Breast epithelium (tissue), 4 donors: ENCODE measurements at regions not wholly inside any gene's neighbourhood (a gene's known extent, or its start where the extent isn't known, plus 50 kb on each side); places are given as distances from the start of the nearest gene placed in this dataset.

Experiments
- DNase-seq, 2 donors: peaks; one replicate each; pipeline ENCODE4 v3.0.0-alpha.2; 2019; ENCODE audit warnings: low spot score in 2 of 2
- H3K27ac ChIP-seq, 2 donors: fragments of 200-600 bp; sonication (generic) in 1 of 2; one replicate each; pipeline ENCODE4 v1.5.1; 2016 to 2019; ENCODE audit warnings: mild to moderate bottlenecking in 1 of 2
- H3K27me3 ChIP-seq, 2 donors: fragments of 200-600 bp; sonication (generic) in 1 of 2; one replicate each; pipeline versions ENCODE4 v1.5.1 to v1.6.0; 2017 to 2019; ENCODE audit warnings: control low read depth in 1 of 2, mild to moderate bottlenecking in 1 of 2
- H3K36me3 ChIP-seq: fragments of 200-600 bp; one replicate; pipeline ENCODE4 v1.5.1; 2019
- H3K4me1 ChIP-seq, 2 donors: fragments of 200-600 bp; sonication (generic); one replicate each; pipeline ENCODE4 v1.5.1; 2016 to 2019; ENCODE audit warnings: control low read depth in 1 of 2
- H3K4me3 ChIP-seq, 3 donors: fragments of 200-600 bp; sonication (generic); 1 replicate in 2 of 3; 2 replicates in 1 of 3; pipeline ENCODE4 v1.5.1; 2016 to 2019; ENCODE audit warnings: mild to moderate bottlenecking in 3 of 3, moderate library complexity in 2 of 3
- H3K9me3 ChIP-seq, 2 donors: fragments of 200-600 bp; sonication (generic) in 1 of 2; one replicate each; pipeline ENCODE4 v1.5.1; 2016 to 2019; ENCODE audit warnings: control low read depth in 1 of 2
- POLR2A ChIP-seq: fragments of 450-650 bp; IDR thresholded peaks from one replicate; pipeline ENCODE4 v1.6.1; 2016; ENCODE audit warnings: antibody characterized with exemption, mild to moderate bottlenecking, moderate library complexity
- POLR2AphosphoS5 ChIP-seq, 3 donors: sonication (generic); formaldehyde crosslinking; IDR thresholded peaks; one replicate each; pipeline ENCODE4 v1.6.1; 2017; ENCODE audit warnings: antibody characterized with exemption in 3 of 3
- intact Hi-C: fragments of 100-400 bp; cut with DNase I; formaldehyde crosslinking; loops from one replicate; pipeline ENCODE4 v1.15.1; 2023; ENCODE audit warnings: low total_unique reads
- TF ChIP-seq, protein P1 (sequence below), 3 donors: fragments of 450-650 bp; IDR thresholded peaks; one replicate each; pipeline ENCODE4 v1.5.1; 2016 to 2017; ENCODE audit warnings: antibody characterized with exemption in 3 of 3, mild to moderate bottlenecking in 3 of 3, moderate library complexity in 3 of 3

GRCh38 chr11:69375316-69376154, 81.6 kb downstream of the MYEOV start:
- DNase-seq, result peak in 1 of 2 donors; percentile 47
- intact Hi-C loops, result no loop called here
- TF ChIP-seq, protein P1, sequence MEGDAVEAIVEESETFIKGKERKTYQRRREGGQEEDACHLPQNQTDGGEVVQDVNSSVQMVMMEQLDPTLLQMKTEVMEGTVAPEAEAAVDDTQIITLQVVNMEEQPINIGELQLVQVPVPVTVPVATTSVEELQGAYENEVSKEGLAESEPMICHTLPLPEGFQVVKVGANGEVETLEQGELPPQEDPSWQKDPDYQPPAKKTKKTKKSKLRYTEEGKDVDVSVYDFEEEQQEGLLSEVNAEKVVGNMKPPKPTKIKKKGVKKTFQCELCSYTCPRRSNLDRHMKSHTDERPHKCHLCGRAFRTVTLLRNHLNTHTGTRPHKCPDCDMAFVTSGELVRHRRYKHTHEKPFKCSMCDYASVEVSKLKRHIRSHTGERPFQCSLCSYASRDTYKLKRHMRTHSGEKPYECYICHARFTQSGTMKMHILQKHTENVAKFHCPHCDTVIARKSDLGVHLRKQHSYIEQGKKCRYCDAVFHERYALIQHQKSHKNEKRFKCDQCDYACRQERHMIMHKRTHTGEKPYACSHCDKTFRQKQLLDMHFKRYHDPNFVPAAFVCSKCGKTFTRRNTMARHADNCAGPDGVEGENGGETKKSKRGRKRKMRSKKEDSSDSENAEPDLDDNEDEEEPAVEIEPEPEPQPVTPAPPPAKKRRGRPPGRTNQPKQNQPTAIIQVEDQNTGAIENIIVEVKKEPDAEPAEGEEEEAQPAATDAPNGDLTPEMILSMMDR (IDR thresholded peaks at IDR 0.05), result no peak
- TF ChIP-seq POLR2AphosphoS5 (IDR thresholded peaks at IDR 0.05) (no peak), POLR2A (no peak)
- Histone ChIP-seq H3K4me3 (no peak overlapping the region), H3K27me3 (no peaks in the 10 kb centered on the region), H3K36me3 (no peaks in the 10 kb centered on the region), H3K4me1 (peaks cover 0 to 5% of the 10 kb centered on the region in 2 donors), H3K27ac (no peak overlapping the region), H3K9me3 (no peaks in the 10 kb centered on the region)

DNA sequence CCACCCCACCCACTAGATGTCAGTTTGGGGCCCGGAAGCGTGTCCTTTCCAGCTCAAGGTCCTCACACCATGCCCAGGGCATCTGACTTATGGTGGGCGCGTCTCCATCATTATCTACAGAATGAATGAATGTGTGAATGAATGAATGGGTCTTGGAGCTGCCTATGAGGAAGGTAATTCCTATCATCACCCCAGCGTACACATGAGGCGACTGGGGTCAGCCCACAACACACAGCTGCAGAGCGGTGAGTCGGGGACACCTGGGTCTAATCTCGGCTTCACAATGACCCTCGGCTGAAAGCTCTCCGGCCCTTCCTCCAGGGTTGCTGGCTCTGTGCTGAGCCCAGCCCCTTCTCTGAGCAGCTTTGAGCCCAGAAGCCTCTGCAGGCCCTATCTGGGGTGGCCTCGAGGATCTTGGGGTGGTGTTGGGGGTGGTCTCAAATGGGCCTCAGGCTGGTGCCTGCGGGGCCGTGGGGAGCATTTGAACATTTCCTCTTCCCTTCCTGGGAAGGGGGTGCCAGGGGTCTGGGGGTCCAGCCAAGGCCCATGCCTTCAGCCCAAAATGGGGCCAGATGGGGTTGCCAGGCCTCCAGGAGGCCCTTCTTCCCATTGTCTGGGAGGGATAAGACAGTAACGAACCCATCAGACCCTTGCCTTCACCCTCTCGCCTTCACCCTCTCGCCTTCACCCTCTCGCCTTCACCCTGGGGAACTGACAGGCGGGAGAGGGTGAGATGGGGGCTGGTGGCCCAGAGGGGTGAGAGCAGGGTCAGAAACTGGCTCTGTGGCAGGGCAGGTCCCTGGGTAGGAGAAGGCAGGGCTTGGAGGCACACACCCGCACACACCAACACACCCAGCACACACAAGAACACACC, 82.4 kb downstream of the MYEOV start:
- peak overlapping the region in 2 of 3 donors; percentile 23 to 40 for H3K4me3 ChIP-seq
- peak in 1 of 2 donors; percentile 39 for DNase-seq
- H3K36me3 ChIP-seq, result no peaks in the 10 kb centered on the region
- intact Hi-C loops, result no loop called here
- peaks cover 0 to 5% of the 10 kb centered on the region in 2 donors for H3K4me1 ChIP-seq
- no peaks in the 10 kb centered on the region for H3K9me3 ChIP-seq
- H3K27me3 ChIP-seq, result no peaks in the 10 kb centered on the region
- TF ChIP-seq POLR2AphosphoS5 (IDR thresholded peaks at IDR 0.05) (no peak), POLR2A (no peak)
- TF ChIP-seq, protein P1 (IDR thresholded peaks at IDR 0.05), result no peak
- H3K27ac ChIP-seq, result no peak overlapping the region

DNA sequence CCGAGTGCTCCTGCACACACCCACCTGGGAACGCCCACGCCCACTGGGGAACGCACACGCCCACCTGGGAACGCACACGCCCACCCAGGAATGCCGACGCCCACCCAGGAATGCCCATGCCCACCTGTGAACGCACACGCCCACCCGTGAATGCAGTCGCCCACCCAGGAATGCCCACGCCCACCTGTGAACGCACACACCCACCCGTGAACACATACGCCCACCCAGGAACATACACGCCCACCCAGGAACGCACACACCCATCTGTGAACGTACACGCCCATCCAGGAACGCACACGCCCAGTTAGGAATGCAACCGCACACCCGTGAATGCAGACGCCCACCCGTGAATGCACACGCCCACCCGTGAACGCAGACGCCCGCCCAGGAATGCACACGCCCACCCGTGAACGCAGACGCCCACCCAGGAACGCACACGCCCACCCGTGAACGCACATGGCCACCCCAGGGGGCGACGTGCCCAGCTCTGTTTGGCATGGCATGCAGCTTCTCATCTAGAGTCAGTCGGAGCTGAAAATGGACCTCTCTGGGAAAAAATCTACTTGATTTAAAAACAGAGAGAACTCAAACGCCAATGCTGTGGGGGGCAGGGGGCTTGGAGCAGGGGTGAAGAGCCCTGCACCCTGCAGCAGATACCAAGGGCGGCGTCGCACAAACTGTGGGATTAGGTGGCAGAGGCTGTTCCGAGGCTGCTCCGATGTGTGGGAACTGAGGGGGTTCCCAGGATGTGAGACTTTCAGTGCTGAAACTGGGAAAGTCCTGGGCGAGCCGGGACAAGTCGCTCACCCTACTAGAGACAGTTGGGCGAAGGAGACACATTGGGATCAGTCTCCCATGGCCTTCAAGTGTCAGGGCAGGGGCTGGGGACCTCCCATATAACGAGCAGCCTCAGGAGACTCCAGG, 83.3 kb downstream of the MYEOV start:
- peak in 1 of 2 donors; percentile 40 for DNase-seq
- Histone ChIP-seq H3K27me3 (no peaks in the 10 kb centered on the region), H3K36me3 (no peaks in the 10 kb centered on the region), H3K27ac (no peak overlapping the region), H3K9me3 (no peaks in the 10 kb centered on the region), H3K4me3 (peak overlapping the region in 2 of 3 donors; percentile 23 to 40), H3K4me1 (peaks cover 0 to 5% of the 10 kb centered on the region in 2 donors)
- intact Hi-C loops, result no loop called here
- no peak for TF ChIP-seq POLR2A
- TF ChIP-seq POLR2AphosphoS5 (IDR thresholded peaks at IDR 0.05), result no peak
- TF ChIP-seq, protein P1 (IDR thresholded peaks at IDR 0.05), result no peak

DNA sequence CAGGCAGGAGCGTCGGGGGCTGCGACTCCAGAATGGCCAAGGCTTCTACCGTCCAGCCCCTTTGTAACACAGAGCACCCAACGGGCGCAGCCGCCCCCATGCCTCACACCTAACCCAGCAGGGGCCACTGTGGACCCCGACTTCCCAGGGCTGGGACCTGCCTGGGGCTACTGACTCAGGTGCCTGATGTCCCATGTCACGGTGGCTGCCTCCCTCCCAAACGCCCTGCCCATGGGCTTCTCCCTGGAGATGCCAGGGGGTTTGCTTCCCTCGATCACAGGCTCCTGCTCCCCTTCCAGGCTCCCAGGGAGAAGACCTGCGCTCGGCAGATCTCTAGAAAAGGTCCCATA, 84.0 kb downstream of the MYEOV start:
- no peak overlapping the region for H3K27ac ChIP-seq

More for the DNA sequence above, 84.0 kb downstream of the MYEOV start:
- Histone ChIP-seq H3K4me1 (peaks cover 0 to 5% of the 10 kb centered on the region in 2 donors), H3K27me3 (no peaks in the 10 kb centered on the region), H3K4me3 (no peak overlapping the region), H3K9me3 (no peaks in the 10 kb centered on the region), H3K36me3 (no peaks in the 10 kb centered on the region)
- peak in 1 of 2 donors; percentile 42 for DNase-seq
- intact Hi-C loops, result no loop called here
- TF ChIP-seq POLR2AphosphoS5 (IDR thresholded peaks at IDR 0.05), result no peak
- TF ChIP-seq, protein P1 (IDR thresholded peaks at IDR 0.05), result no peak
- no peak for TF ChIP-seq POLR2A
